T-helper 1 cell treated with Interleukin-12 subunit alpha and Interleukin-12 subunit beta and Interleukin-4 antibody, amounts not matched to agents 30 ng/mL and 1 ng/mL, for 36 hours (primary cell): ENCODE measurements at regions not wholly inside any gene's neighbourhood (a gene's known extent, or its start where the extent isn't known, plus 50 kb on each side); places are given as distances from the start of the nearest gene placed in this dataset.

Source experiments
- intact Hi-C: fragments of 100-400 bp; cut with micrococcal nuclease; formaldehyde crosslinking; loops from one replicate; pipeline ENCODE4 v1.15.1; 2024

DNA sequence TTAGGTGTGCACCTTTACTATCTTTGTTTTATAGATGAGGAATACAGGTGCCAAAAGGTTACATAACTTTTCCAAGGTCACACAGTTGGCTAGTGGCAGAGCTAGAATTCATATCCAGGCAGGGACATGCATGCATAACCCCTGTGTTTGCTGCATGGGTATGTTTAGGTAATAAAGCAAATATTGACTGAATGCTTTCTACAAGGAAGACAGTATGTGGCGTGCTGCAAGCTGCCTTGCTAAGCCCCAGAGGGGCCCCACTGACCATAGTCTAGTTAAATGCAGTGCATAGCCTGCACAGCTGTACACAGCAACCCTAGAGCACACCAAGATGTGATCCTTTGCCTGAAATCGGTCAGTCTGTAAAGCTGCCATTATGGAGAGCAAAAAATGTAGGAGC lies 320.5 kb upstream of the IGFBP7 start:
- intact Hi-C loops, result no loop called here

DNA sequence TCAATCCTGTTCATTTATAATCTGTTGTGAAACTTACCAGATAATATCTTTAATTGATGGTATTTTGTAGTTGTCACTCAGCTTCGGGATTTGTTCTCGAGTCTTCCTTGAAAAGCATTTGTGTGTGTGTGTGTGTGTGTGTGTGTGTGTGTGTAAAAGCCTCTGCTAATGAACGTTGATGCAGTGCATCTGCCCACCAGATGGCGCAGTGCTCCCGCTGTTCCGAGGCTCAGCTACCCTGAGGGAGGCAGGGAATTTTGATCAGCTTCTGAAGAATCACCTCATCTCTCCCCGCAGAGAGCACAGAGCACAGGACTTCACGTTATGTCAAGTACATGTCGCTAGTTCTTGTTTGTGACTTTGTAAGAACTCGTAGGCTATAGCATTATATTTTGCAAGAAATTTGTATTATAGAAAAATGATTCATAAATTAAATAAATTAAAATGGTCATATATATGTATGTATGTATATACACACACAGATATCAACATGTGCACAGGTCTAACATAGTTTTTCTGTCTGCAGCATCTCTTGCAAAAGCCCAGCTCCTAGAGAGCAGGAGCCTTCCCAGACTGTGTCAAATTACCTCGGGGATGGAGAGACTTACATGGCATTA lies 316.7 kb upstream of the IGFBP7 start:
- intact Hi-C loops, result loop anchor here (5.0 kb wide), 1 partner anchor 265 kb away; no protein-coding TSS in a partner anchor

DNA sequence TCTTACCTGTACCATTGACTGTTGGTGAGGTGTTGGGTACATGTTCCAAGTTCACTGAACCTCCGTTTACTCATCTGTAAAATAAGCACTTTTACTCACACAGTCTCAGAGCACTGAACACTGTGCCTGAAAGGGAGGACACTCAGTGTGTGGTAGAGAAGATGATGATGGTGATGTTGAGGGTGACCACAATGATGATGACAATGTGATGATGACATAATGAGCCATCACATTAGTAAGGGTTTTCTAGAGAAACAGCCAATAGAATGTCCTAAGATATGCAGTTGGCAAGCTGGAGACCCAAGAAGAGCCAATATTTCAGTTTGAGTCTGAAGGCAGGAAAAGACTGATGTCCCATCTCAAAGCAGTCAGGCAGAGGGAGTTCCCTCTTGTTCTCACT lies 315.4 kb upstream of the IGFBP7 start:
- intact Hi-C loops, result loop anchor here (5.0 kb wide), 1 partner anchor 263 kb away; no protein-coding TSS in a partner anchor

DNA sequence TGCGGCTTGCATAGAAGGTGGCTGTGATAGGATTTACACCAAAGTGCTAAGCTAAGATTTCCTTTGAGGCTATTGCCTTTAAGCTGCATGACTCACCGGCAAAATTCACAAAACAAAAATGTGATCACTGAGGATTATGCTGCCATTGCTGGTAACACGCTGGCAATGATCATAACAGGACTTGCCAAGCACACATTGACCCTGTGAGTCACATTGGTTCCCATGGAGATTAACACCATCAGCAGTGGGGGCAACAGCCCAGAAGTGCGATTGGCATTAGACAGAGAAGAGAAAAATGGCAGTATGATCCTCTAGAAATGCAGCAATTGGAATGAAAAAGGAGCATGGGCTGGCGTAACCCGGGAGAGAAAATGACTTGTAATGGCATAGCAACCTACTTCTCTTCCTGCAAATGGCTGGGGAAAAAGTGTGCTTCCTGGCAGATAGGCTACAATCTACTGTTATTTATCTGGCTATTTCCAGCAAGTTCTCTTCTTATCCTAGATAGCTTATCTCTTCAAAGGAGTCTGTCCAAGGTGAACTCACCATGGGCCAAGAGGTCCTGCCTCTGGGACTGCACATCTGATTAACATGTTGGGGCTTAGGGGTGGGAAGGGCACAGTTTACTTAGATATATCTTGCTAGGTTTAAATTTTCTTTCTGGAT lies 314.2 kb upstream of the IGFBP7 start:
- intact Hi-C loops, result no loop called here

DNA sequence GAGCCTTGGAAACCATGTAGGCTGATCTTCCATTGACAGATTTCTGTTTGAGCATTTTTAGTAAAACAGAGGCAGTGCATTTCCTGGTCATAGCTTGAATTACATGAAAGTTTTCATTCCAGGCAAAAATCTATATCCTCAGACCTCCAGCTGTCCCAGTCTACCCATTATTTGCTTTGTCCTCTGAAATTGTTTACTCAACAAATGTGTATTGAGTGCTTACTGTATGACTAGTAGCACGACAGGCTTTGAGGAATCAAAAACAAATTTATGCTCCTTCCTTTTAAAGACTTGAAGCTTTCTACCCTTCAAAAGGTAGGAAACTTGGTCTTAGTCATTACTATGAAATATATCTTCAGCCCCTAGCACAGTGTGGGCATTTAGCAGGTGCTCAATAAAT lies 307.9 kb upstream of the IGFBP7 start:
- intact Hi-C loops, result no loop called here

DNA sequence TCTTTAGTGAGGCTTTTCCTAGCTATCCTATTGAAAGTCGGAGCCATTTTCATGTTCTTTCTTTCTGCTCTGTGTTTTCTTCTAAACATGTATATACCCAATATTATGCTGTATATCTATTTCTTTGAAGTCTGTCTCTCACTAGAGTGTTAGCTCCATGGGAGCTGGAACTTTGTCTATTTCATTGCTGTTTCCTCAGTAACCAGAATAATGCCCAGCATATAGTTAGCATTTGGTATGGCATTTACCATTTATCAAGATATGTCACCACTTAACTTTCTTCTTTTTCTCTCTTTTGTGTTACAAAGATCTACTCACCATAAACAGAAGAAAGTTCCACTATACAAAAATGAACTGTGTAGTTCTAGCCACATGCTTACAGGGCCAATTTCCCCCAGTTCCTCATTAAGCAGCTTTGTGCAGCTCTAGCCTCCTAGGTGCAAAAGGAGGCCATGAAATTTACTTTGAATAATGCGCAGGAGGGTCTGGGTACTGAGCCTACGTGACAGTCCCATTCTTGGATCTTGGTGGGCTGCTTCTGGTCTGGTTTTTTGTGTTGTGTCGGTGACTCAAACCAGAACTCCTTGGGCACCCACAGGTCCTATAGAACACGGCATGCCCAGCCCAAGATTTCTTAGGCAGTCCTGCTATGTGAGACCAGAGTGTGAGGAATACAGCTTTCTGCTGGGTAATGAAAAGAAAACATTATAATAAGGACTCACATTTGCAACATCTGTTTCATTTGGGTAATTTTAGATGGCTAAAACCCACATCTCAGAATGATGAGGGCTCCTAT lies 302.3 kb upstream of the IGFBP7 start:
- intact Hi-C loops, result no loop called here

DNA sequence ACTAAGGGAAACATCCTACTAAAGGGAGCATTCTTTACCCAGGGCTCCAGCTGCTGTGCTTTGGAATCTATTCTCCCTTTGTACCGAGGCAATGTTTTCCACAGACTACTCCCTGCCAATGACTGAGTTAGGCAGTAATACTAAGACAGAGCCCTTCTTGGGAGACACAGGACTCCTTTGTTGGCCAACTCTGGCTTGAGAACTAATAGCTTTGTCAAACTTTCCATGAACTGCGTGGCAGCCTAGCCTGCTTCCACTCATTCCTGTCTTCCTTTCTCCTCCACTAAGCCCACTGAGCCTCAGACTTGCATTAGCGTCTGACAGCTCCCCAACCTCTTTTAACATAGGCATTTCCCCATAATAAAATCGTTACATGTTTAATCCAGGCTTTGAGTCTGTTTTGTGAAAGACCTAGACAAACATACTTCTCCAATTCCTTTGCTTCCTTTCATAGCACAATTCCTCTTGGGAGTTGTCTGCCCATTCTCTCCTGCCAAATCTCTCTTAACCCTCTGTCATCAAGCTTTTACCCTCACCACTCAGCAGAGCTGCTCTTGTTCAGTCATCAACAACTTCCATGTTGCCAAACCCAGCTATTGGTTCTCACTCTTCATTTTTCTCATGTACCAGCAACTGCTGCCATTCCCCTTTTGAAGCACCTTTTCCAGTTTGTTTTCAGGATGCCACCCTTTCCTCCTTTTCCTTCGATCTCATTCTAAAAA lies 300.3 kb upstream of the IGFBP7 start:
- intact Hi-C loops, result no loop called here

DNA sequence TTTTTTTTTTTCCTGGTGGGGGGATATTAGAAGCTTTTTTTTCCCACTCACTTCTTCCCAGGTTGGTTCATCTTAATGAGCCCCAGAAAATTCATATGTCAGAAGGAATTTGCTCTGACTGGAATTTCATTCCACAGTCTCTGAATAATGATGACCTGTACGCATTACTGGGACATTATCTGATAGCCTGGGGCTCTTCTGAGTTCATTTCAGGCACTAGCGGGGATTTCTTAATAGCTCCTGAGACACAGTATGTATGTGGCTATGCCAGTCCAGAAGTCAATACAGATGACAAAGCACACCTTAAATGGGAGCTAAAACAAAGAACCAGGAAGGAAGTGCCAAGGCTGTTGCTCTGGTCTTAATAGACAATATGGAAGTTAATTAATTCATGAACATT lies 295.2 kb upstream of the IGFBP7 start:
- intact Hi-C loops, result no loop called here

DNA sequence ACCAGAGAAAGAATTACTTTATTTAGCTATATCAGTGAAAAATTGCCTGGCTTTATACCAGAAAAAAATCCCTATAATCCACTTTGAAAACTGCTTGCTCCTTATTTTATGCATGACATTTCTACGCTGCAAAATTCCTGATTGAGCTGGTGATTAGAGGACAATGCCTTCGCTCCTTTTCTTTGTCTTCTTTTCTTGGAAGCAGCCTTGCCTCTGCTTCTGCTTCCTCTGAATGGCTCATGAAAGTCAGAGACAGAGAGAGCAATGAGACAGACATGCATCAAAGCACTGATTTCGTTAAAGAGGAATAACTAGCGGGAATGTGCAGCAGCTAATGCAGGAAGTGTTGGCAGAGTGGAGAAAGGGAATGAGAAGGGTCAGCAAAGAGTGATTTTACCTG lies 294.3 kb upstream of the IGFBP7 start:
- intact Hi-C loops, result no loop called here

DNA sequence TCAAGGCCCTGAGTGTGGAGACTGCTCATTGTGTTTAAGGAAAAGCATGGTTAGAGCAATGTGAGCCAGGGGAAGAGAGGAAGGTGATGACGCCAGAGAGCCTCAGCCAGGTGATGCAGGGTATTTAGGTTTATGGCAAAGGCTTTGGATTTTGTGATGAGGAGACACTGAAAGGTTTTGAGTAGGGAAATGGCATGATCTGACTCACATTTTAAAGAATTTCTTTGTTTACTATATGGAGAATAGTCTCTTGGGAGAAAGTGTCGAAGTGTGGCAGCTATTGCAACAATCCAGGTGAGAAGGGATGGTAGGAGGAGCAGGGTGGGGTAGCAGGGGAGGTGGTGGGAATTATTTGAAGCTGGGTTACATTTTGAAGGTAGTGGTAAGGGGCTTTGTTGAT lies 293.4 kb upstream of the IGFBP7 start:
- intact Hi-C loops, result no loop called here

DNA sequence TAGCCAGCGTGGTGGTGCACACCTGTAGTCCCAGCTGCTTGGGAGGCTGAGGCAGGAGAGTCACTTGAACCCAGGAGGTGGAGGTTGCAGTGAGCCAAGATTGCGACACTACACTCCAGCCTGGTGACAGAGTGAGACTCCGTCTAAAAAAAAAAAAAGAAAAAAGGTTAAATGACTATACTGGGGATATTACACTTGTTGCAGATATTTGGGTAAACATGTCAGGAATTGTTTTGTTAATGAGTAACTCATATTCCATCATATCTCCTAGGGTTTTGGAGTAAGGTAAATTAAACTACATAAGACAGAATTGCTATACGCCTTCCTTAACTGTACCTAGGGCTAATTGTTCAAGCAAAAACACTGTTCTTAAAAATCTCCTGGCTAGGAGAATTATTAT lies 291.4 kb upstream of the IGFBP7 start:
- intact Hi-C loops, result no loop called here

DNA sequence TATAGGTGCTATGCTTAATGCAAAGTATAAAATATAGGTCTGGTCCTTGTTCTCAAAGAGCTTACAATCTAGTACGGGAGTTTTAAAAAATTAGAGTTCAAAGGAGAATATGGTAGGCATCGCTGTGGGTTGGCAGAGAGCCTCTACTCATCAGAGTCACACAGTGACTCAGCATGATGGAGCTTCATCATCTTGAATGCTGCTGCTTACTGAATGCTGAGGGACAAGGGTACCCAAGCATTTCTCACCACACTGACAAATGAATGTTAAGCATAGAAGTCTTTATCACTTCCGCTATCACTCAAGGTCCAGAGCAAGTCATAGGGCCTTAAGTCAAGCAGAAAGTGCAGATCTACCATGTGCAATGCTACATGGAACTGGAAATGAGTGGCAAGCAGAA lies 268.6 kb upstream of the IGFBP7 start:
- intact Hi-C loops, result no loop called here

DNA sequence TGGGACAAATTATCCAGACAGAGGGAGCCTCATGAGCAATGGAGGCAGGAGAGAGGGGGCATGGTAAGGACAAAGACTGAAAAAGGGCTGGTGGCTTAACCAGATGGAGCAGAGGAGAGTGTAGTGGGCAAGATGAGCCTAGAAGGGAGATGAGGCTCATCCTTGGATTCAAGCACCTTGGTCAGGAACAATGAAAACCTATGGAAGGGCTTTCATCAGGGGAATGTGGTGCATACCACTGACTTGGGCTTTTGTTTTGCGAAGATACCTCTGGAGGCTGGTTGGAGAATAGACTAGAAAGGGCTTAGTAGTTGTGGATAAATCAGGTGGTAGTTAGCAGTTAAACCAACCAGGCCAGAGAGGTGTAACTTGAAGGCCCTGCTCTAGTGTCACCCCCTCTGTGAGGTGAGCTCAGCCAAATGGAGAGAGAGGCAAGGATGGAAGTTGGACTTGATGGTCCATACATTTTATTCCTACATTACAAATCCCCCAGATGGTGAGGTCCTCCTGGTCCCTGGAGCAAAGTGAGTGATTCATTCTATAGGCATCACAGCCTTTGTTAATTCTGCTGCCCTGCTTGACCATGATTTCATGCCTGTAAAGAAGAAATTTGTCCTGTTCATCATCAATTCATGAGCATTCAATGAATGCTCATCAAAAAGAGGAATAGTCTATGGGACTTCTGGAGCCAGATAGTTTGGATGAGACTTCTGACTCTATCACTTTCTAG lies 264.8 kb upstream of the IGFBP7 start:
- intact Hi-C loops, result no loop called here

DNA sequence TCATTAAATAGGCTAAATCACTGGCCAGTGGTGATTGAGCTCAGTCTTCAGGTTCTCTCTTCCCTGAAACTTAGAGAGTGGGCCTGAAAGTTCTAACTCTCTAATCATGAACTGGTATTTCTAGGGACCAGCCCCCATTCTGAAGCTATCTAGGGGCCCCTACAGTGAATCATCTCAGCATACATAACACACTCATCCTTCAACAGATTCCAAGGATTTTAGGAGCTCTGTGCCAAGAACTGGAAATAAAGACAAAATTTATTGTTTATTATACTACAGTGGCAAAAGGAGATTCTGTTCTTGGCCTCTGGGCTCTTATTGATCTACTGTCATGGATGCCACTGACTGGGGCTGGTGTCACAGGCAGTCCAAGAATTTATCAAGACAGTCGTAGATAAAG lies 263.8 kb upstream of the IGFBP7 start:
- intact Hi-C loops, result no loop called here

DNA sequence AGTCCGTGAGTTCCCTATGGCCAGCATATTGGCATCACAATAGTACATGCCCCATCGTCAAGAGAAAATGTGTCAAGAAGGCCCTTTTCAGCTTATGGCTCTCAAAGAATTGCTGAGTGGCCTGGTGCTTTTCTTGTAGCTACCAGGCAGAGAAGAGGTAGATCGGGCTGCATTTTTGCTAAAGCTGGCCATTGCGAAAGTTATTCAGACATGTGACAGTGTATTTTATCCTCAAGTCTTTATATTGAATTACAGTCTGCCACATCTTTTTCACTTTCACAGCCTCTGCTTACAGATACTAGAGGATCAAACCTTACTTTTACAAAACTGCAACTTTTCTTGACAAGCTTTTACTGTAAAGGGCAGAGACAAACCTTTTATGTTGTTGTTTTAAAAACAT lies 261.5 kb upstream of the IGFBP7 start:
- intact Hi-C loops, result no loop called here

DNA sequence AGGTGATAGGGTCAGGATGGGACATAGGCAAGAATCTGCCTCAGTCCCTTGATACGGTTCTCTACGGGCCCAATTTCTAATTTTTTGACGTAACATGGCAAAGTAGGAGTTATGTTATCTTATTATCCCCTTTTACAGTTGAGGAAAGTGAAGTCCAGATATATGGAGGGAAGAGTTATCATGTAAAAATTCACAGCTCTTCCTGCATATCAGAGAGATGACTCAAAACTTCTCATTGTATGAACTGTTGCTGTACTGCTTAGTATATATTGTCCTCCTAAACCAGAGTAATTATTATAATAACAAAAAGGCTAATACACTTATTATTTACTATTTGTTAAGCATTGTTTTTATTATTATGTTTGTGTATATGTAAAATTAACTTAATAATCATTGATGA lies 260.5 kb upstream of the IGFBP7 start:
- intact Hi-C loops, result no loop called here

DNA sequence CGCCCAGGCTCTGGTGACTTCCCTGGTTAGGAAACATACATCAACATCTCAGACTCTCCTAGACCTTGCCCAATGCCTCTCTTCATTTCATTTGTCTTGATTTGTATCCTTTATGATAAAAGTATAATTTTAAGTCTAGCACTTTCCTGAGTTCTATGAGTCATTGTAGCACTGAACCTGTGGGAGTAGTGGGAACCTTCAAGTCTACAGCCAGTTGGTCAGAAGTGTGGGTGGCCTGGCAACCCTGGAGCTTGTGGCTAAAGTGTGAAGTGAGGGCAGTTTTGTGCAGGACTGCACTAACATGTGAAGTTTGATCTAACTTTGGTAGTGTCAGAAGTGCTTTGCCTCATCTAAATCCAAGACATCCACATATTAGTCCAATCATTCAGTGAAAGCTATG lies 259.3 kb upstream of the IGFBP7 start:
- intact Hi-C loops, result no loop called here

DNA sequence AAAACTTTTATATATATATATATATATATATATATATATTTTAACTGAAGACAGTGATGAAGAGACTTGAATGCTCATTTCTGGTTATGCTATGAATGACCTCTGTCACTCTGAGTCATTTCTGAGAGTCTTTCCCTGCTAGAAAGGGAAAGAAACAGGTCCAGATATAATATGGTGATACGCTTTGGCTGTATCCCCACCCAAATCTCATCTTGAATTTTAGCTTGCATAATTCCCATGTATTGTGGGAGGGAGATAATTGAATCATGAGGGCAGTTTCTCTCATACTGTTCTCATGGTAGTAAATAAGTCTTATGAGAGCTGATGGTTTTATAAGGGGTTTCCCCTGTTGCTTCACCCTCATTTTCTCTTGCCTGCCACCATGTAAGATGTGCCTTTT lies 254.1 kb upstream of the IGFBP7 start:
- intact Hi-C loops, result no loop called here

DNA sequence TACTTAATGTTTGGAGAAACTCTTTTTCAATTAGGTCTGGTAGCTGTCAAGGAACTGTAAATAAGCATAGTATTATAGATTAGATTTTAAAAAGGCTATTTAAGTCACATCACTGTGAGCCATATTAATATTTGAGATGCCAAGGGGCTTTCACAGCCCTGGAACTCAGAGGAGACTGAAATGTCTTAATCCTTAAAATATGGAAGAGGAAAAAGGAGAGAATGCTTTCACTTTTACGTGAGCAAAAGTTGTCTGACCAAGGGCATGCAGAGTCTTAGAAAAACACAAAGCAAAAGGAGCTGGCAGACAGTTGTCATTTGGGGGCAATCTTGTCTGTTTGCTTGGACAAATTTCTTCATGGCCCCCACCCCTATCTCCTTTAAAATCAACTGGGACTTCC lies 253.2 kb upstream of the IGFBP7 start:
- intact Hi-C loops, result no loop called here

DNA sequence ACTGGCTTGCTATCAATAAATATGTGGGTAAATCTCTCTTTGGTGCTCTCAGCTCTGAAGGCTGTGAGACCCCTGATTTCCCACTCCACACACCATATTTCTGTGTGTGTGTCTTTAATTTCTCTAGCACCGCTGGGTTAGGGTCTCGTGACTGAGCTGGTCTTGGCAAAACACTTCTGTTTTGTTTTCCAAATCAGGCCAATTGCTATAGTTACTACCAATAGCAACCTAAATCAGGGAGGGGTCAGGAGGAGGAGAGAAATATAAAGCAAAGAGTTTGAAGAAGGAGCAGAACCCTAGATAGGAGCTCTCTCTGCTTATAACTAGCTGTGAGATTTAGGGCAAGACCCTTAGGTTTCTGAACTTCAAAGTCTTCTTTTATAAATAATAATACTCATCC lies 250.5 kb upstream of the IGFBP7 start:
- intact Hi-C loops, result no loop called here

DNA sequence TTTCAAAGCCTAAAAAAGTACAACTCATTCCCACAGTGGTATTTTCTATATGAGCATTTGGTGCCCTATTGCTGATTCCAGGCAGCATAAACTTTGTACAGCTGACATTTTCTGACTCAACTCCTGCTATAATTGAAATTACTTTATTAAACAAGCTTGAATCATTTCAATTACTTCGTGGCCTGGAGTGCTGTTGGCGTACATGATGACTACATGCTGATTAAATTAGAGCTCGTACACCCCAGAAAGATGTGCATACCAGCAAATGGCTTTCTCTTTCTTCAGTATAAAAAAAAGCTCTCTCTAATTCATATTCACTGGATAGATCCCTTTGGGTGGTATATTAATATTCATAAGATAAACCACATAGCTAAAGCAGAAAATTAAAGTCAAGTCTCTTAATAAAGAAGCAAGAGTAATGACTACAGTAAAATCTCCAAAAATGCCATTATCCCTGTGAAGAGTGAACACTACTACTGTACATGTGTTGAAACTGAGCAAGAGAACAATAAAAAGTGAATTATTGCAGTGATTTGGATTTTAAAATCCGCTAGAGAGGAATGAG lies 245.0 kb upstream of the IGFBP7 start:
- intact Hi-C loops, result no loop called here
